CD4-positive, alpha-beta T cell treated with Interleukin-17A for 4 hours (primary cell): ENCODE measurements at regions not wholly inside any gene's neighbourhood (a gene's known extent, or its start where the extent isn't known, plus 50 kb on each side); places are given as distances from the start of the nearest gene placed in this dataset.
"Not testable (repeated sequence)": the region's sequence is repeated elsewhere in the genome, so short reads cannot be mapped to it uniquely, and the experiment has no call there.

ENCODE experiments used
- DNase-seq: peaks from one replicate; pipeline ENCODE4 v3.0.0-alpha.2; 2020; ENCODE audit warnings: mixed read lengths

GRCh38 chr20:58033026-58033536, 195.4 kb downstream of the ANKRD60 start:
- DNase-seq: no peak

- no peak for DNase-seq
Observed at GRCh38 chr20:58032599-58032998, 195.9 kb downstream of the ANKRD60 start.

GRCh38 chr20:58031350-58031749, 197.1 kb downstream of the ANKRD60 start:
- DNase-seq: not testable (repeated sequence)

- DNase-seq: no peak
Observed at GRCh38 chr20:58028123-58028522, 200.3 kb downstream of the ANKRD60 start.

- DNase-seq: no peak
Observed at GRCh38 chr20:58026361-58026760, 202.1 kb downstream of the ANKRD60 start.

GRCh38 chr20:58025233-58025632, 203.2 kb downstream of the ANKRD60 start:
- DNase-seq: no peak

- DNase-seq: no peak
Observed at GRCh38 chr20:58024241-58024721, 204.2 kb downstream of the ANKRD60 start.

GRCh38 chr20:58023781-58024180, 204.7 kb downstream of the ANKRD60 start:
- no peak for DNase-seq

- no peak for DNase-seq
Observed at GRCh38 chr20:58023346-58023745, 205.1 kb downstream of the ANKRD60 start.

GRCh38 chr20:58022711-58023110, 205.7 kb downstream of the ANKRD60 start:
- no peak for DNase-seq

GRCh38 chr20:58021481-58021880, 207.0 kb downstream of the ANKRD60 start:
- DNase-seq: no peak

GRCh38 chr20:58020656-58021454, 207.6 kb downstream of the ANKRD60 start:
- DNase-seq: no peak

GRCh38 chr20:58019850-58020625, 208.4 kb downstream of the ANKRD60 start:
- no peak for DNase-seq

GRCh38 chr20:58019027-58019849, 209.2 kb downstream of the ANKRD60 start:
- no peak for DNase-seq

- DNase-seq: no peak
Observed at GRCh38 chr20:58018590-58018989, 209.9 kb downstream of the ANKRD60 start.

- no peak for DNase-seq
Observed at GRCh38 chr20:58017970-58018530, 210.4 kb downstream of the ANKRD60 start.

- DNase-seq: no peak
Observed at GRCh38 chr20:58017231-58017969, 211.1 kb downstream of the ANKRD60 start.

- DNase-seq: no peak
Observed at GRCh38 chr20:58016779-58017178, 211.7 kb downstream of the ANKRD60 start.

- no peak for DNase-seq
Observed at GRCh38 chr20:58014628-58015315, 213.7 kb downstream of the ANKRD60 start.

- no peak for DNase-seq
Observed at GRCh38 chr20:58012731-58013510, 215.5 kb downstream of the ANKRD60 start.
